H9 (cell line): ENCODE measurements at regions not wholly inside any gene's neighbourhood (a gene's known extent, or its start where the extent isn't known, plus 50 kb on each side); places are given as distances from the start of the nearest gene placed in this dataset.

Experiments
- DNase-seq: peaks from one replicate; pipeline ENCODE4 v3.0.0-alpha.2; 2017
- H2AFZ ChIP-seq: one replicate; pipeline ENCODE4 v1.6.1; 2013; ENCODE audit warnings: mild to moderate bottlenecking, low read length, control low read depth, moderate library complexity
- H2AK5ac ChIP-seq: 2 replicates; pipeline ENCODE4 v1.6.1; 2013; ENCODE audit warnings: low read length, control low read depth, mixed read lengths; ENCODE audit not compliant: insufficient read length
- H2BK120ac ChIP-seq: one replicate; pipeline ENCODE4 v1.6.1; 2013; ENCODE audit warnings: low read depth, mild to moderate bottlenecking, low read length, control low read depth, inconsistent platforms; ENCODE audit not compliant: poor library complexity, severe bottlenecking
- H2BK12ac ChIP-seq: 2 replicates; pipeline ENCODE4 v1.6.1; 2013; ENCODE audit warnings: low read length, control low read depth, mixed read lengths, low read depth; ENCODE audit not compliant: insufficient read length
- H2BK15ac ChIP-seq: 2 replicates; pipeline ENCODE4 v1.6.1; 2013; ENCODE audit warnings: low read depth, low read length, control low read depth
- H2BK20ac ChIP-seq: one replicate; pipeline ENCODE4 v1.6.1; 2013; ENCODE audit warnings: low read depth, mild to moderate bottlenecking, low read length, control low read depth, inconsistent platforms; ENCODE audit not compliant: poor library complexity, severe bottlenecking
- H2BK5ac ChIP-seq: 2 replicates; pipeline ENCODE4 v1.6.1; 2013; ENCODE audit warnings: low read length, control low read depth, mixed read lengths; ENCODE audit not compliant: insufficient read length
- H3K14ac ChIP-seq: 2 replicates; pipeline ENCODE4 v1.6.1; 2013; ENCODE audit warnings: low read length, control low read depth; ENCODE audit not compliant: insufficient read depth
- H3K18ac ChIP-seq: 2 replicates; pipeline ENCODE4 v1.6.1; 2013; ENCODE audit warnings: low read depth, mild to moderate bottlenecking, mixed read lengths, low read length, control low read depth; ENCODE audit not compliant: insufficient read length
- H3K23ac ChIP-seq: 2 replicates; pipeline ENCODE4 v1.6.1; 2013; ENCODE audit warnings: low read length, control low read depth, mixed read lengths, low read depth; ENCODE audit not compliant: insufficient read length
- H3K23me2 ChIP-seq: 2 replicates; pipeline ENCODE4 v1.6.1; 2013; ENCODE audit warnings: low read depth, mild to moderate bottlenecking, mixed read lengths, low read length, control low read depth; ENCODE audit not compliant: insufficient read length, poor library complexity, severe bottlenecking
- H3K27ac ChIP-seq: 2 replicates; pipeline ENCODE4 v1.5.1; 2013; ENCODE audit warnings: low read length, control low read depth, mixed read lengths, low read depth; ENCODE audit not compliant: insufficient read length
- H3K27me3 ChIP-seq: 2 replicates; pipeline ENCODE4 v1.6.1; 2013; ENCODE audit warnings: low read length, control low read depth, inconsistent platforms; ENCODE audit not compliant: insufficient read depth
- H3K4ac ChIP-seq: 2 replicates; pipeline ENCODE4 v1.6.1; 2013; ENCODE audit warnings: low read depth, mild to moderate bottlenecking, control low read depth, inconsistent platforms, low read length, moderate library complexity
- H3K4me1 ChIP-seq: 2 replicates; pipeline ENCODE4 v1.6.1; 2013; ENCODE audit warnings: low read length, control low read depth, inconsistent platforms; ENCODE audit not compliant: insufficient read depth
- H3K4me2 ChIP-seq: 2 replicates; pipeline ENCODE4 v1.6.1; 2013; ENCODE audit warnings: low read length, control low read depth, mixed read lengths; ENCODE audit not compliant: insufficient read length, insufficient read depth
- H3K56ac ChIP-seq: 2 replicates; pipeline ENCODE4 v1.6.1; 2013; ENCODE audit warnings: low read depth, mild to moderate bottlenecking, mixed read lengths, low read length, control low read depth; ENCODE audit not compliant: insufficient read length
- H3K79me1 ChIP-seq: 2 replicates; pipeline ENCODE4 v1.6.1; 2013; ENCODE audit warnings: low read depth, mild to moderate bottlenecking, moderate library complexity, low read length, control low read depth, inconsistent platforms; ENCODE audit not compliant: insufficient read depth, poor library complexity, severe bottlenecking
- H3K79me2 ChIP-seq: 2 replicates; pipeline ENCODE4 v1.6.1; 2013; ENCODE audit warnings: low read length, control low read depth, inconsistent platforms; ENCODE audit not compliant: insufficient read depth
- H3K9ac ChIP-seq: 2 replicates; pipeline ENCODE4 v1.6.1; 2013; ENCODE audit warnings: low read length, control low read depth, mixed read lengths; ENCODE audit not compliant: insufficient read length; ENCODE audit errors: extremely low read depth
- H3K9me3 ChIP-seq: one replicate; pipeline ENCODE4 v1.6.1; 2013; ENCODE audit warnings: low read depth, low read length, inconsistent platforms; ENCODE audit not compliant: control insufficient read depth
- H3T11ph ChIP-seq: one replicate; pipeline ENCODE4 v1.6.1; 2013; ENCODE audit warnings: mild to moderate bottlenecking, low read length, control low read depth, inconsistent platforms
- H4K20me1 ChIP-seq: one replicate; pipeline ENCODE4 v1.6.1; 2013; ENCODE audit not compliant: control insufficient read depth, insufficient read length, insufficient read depth
- H4K5ac ChIP-seq: 2 replicates; pipeline ENCODE4 v1.6.1; 2013; ENCODE audit warnings: low read depth, mild to moderate bottlenecking, mixed read lengths, low read length, control low read depth; ENCODE audit not compliant: insufficient read length
- H4K8ac ChIP-seq: replicated peaks from 2 replicates; pipeline ENCODE4 v1.6.1; 2013; ENCODE audit warnings: low read length, control low read depth, mixed read lengths, low read depth; ENCODE audit not compliant: insufficient read length
- H4K91ac ChIP-seq: 2 replicates; pipeline ENCODE4 v1.6.1; 2013; ENCODE audit warnings: low read depth, mild to moderate bottlenecking, moderate library complexity, mixed read lengths, low read length, control low read depth; ENCODE audit not compliant: insufficient read length
- H3K27ac Mint-ChIP-seq, 3 experiments: 2 replicates in 2 of 3; 3 replicates in 1 of 3; pipeline ENCODE4 v1.8.0; 2020 to 2021; ENCODE audit warnings: mixed read lengths in 3 of 3, mild to moderate bottlenecking in 1 of 3, moderate library complexity in 1 of 3
- H3K27me3 Mint-ChIP-seq: 2 replicates; pipeline ENCODE4 v1.8.0; 2021; ENCODE audit warnings: low read depth, mild to moderate bottlenecking, moderate library complexity, mixed read lengths
- H3K36me3 Mint-ChIP-seq, 3 experiments: 2 replicates in 2 of 3; 3 replicates in 1 of 3; pipeline ENCODE4 v1.8.0; 2020 to 2021; ENCODE audit warnings: low read depth in 3 of 3, mixed read lengths in 3 of 3; ENCODE audit not compliant: insufficient read depth in 1 of 3
- H3K4me1 Mint-ChIP-seq, 2 experiments: 2 replicates each; pipeline ENCODE4 v1.8.0; 2020; ENCODE audit warnings: mixed read lengths in 2 of 2
- H3K4me3 Mint-ChIP-seq, 2 experiments: 2 replicates in 1 of 2; 3 replicates in 1 of 2; pipeline ENCODE4 v1.8.0; 2020 to 2021; ENCODE audit warnings: mild to moderate bottlenecking in 2 of 2, mixed read lengths in 2 of 2, moderate library complexity in 1 of 2
- H3K9me3 Mint-ChIP-seq, 2 experiments: 2 replicates in 1 of 2; 3 replicates in 1 of 2; pipeline ENCODE4 v1.8.0; 2020; ENCODE audit warnings: mild to moderate bottlenecking in 2 of 2, mixed read lengths in 2 of 2, moderate library complexity in 1 of 2
- CTCF ChIP-seq: fragments of 200-600 bp; sonication (generic); conservative IDR thresholded peaks from 3 replicates; pipeline ENCODE4 v1.8.0; 2021; ENCODE audit warnings: antibody characterized with exemption, mild to moderate bottlenecking
- WGBS: extraction: QIAGEN DNeasy Blood & Tissue Kit; methylation state at CpG from one replicate; pipeline ENCODE4 v1.1.7; 2013; ENCODE audit warnings: missing lambda C conversion rate, low lambda C conversion rate, mixed read lengths; ENCODE audit not compliant: insufficient read length; ENCODE audit errors: extremely low coverage; 5-methylcytosine and 5-hydroxymethylcytosine counted together

- no peak for TF ChIP-seq CTCF
- no peaks in the 10 kb centered on the region for H3K27me3 Mint-ChIP-seq
- Histone ChIP-seq H3K9me3 (no peaks in the 10 kb centered on the region), H2BK12ac (no peak overlapping the region), H4K91ac (no peak overlapping the region), H3K4me1 (no peaks in the 10 kb centered on the region), H2BK120ac (no peak overlapping the region), H3K14ac (no peak overlapping the region), H3K23me2 (no peaks in the 10 kb centered on the region), H3K79me2 (no peaks in the 10 kb centered on the region), H3K27me3 (no peaks in the 10 kb centered on the region), H3K4ac (no peak overlapping the region), H2BK15ac (no peak overlapping the region), H2AFZ (no peak overlapping the region), H3T11ph (no peak overlapping the region), H4K5ac (no peak overlapping the region), H4K20me1 (no peaks in the 10 kb centered on the region), H2BK20ac (no peak overlapping the region), H3K4me2 (no peak overlapping the region), H3K79me1 (no peaks in the 10 kb centered on the region), H2AK5ac (no peak overlapping the region), H3K23ac (no peak overlapping the region), H3K18ac (no peak overlapping the region), H3K56ac (no peak overlapping the region), H3K27ac (no peak overlapping the region), H2BK5ac (no peak overlapping the region), H3K9ac (no peak overlapping the region), H4K8ac (no peak overlapping the region)
- DNase-seq = no peak
- H3K9me3 Mint-ChIP-seq = no peaks in the 10 kb centered on the region
- no peak overlapping the region for H3K4me3 Mint-ChIP-seq
- H3K36me3 Mint-ChIP-seq = no peaks in the 10 kb centered on the region
- WGBS = no CpG with 5 or more reads among the region's 2 CpGs
- peaks cover under 1 to 4% of the 10 kb centered on the region in 2 experiments for H3K4me1 Mint-ChIP-seq
- H3K27ac Mint-ChIP-seq = peak overlapping the region in 2 of 3 experiments; percentile 76 to 80; a peak in 3 of 7 replicates
Measured at GRCh38 chr13:88552966-88553365, 881.8 kb downstream of the SLITRK5 start.
